BLaER1 (cell line): ENCODE measurements at regions not wholly inside any gene's neighbourhood (a gene's known extent, or its start where the extent isn't known, plus 50 kb on each side); places are given as distances from the start of the nearest gene placed in this dataset.
"Not testable (repeated sequence)": the region's sequence is repeated elsewhere in the genome, so short reads cannot be mapped to it uniquely, and the experiment has no call there.

Source experiments
- H3K27ac ChIP-seq: shearing (Covaris generic); formaldehyde crosslinking; 2 replicates; pipeline ENCODE4 v1.8.1; 2022
- H3K27me3 ChIP-seq: shearing (Covaris generic); formaldehyde crosslinking; 2 replicates; pipeline ENCODE4 v1.8.1; 2022
- H3K36me3 ChIP-seq: shearing (Covaris generic); formaldehyde crosslinking; 2 replicates; pipeline ENCODE4 v1.8.1; 2022
- H3K4me1 ChIP-seq: shearing (Covaris generic); formaldehyde crosslinking; 2 replicates; pipeline ENCODE4 v1.8.1; 2022
- H3K4me2 ChIP-seq: shearing (Covaris generic); formaldehyde crosslinking; 2 replicates; pipeline ENCODE4 v1.8.1; 2022
- H3K4me3 ChIP-seq: shearing (Covaris generic); formaldehyde crosslinking; 2 replicates; pipeline ENCODE4 v1.8.1; 2022
- H3K9ac ChIP-seq: shearing (Covaris generic); formaldehyde crosslinking; 2 replicates; pipeline ENCODE4 v1.8.1; 2022
- H3K9me3 ChIP-seq: shearing (Covaris generic); formaldehyde crosslinking; 2 replicates; pipeline ENCODE4 v1.8.1; 2022
- H4K20me1 ChIP-seq: shearing (Covaris generic); formaldehyde crosslinking; 2 replicates; pipeline ENCODE4 v1.8.1; 2022
- Cebpa-rat ChIP-seq: shearing (Covaris generic); IDR thresholded peaks from 2 replicates; pipeline ENCODE4 v1.8.1; 2022

DNA sequence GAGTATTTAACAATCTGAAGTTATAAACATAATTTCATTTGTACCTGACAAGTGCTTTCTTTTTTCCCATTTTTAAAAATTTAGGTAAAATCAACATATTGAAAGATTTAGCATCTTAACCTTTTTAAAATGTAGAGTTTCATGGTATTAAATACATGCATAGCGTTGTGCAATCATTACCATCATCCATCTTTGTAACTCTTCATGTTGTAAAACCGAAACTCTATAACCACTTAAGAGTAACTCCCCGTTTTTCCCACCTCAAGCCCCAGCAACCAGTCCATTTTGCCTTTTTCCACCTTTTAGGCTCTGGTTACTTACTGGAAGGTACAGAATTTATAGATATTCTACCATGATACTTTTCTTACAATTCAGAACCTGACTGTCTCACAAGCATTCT is 892.5 kb downstream of the DNAJB9 start:
- Histone ChIP-seq H3K27me3 (no peaks in the 10 kb centered on the region), H3K9me3 (no peaks in the 10 kb centered on the region), H3K9ac (no peak overlapping the region), H3K4me1 (peaks cover 7% of the 10 kb centered on the region; the same call in 1 of the 2 replicates), H3K4me2 (no peak overlapping the region), H3K4me3 (no peak overlapping the region), H3K36me3 (no peaks in the 10 kb centered on the region), H3K27ac (no peak overlapping the region), H4K20me1 (no peaks in the 10 kb centered on the region)
- TF ChIP-seq Cebpa-rat = no peak

- H3K4me1 ChIP-seq, H3K27me3 ChIP-seq, H3K27ac ChIP-seq, H3K36me3 ChIP-seq, H4K20me1 ChIP-seq, H3K4me2 ChIP-seq, H3K9ac ChIP-seq, H3K9me3 ChIP-seq, H3K4me3 ChIP-seq: not testable (repeated sequence)
Measured at GRCh38 chr7:109467729-109468128, 898.1 kb downstream of the DNAJB9 start.

GRCh38 chr7:109473172-109473571 is 903.5 kb downstream of the DNAJB9 start:
- Histone ChIP-seq H3K27ac (no peak overlapping the region), H3K4me1 (no peaks in the 10 kb centered on the region), H3K27me3 (no peaks in the 10 kb centered on the region), H3K36me3 (no peaks in the 10 kb centered on the region), H3K4me3 (no peak overlapping the region), H4K20me1 (no peaks in the 10 kb centered on the region), H3K9ac (no peak overlapping the region), H3K9me3 (no peaks in the 10 kb centered on the region), H3K4me2 (no peak overlapping the region)
- no peak for TF ChIP-seq Cebpa-rat

DNA sequence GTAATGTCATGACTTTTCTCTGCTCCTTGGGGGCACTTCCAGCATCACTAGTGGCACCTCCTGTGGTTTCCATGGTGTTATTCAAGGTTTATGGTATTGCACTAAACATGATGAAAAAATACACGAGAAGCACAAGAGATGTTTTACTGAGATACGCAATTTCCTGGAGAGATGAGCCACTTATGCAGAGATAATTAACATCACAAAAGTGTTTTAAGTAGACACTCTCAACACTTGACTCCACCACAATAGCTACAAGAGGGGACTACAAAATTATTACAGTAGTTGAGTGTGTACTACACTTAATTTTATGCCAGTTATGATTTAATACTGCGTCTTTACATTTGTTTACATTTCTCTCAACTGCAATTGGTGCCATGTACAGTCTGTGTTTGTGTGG is 906.7 kb downstream of the DNAJB9 start:
- Histone ChIP-seq H3K9me3 (no peaks in the 10 kb centered on the region), H3K36me3 (no peaks in the 10 kb centered on the region), H3K4me3 (no peak overlapping the region), H3K4me1 (no peaks in the 10 kb centered on the region), H3K4me2 (no peak overlapping the region), H4K20me1 (no peaks in the 10 kb centered on the region), H3K9ac (no peak overlapping the region), H3K27me3 (no peaks in the 10 kb centered on the region), H3K27ac (no peak overlapping the region)
- no peak for TF ChIP-seq Cebpa-rat

DNA sequence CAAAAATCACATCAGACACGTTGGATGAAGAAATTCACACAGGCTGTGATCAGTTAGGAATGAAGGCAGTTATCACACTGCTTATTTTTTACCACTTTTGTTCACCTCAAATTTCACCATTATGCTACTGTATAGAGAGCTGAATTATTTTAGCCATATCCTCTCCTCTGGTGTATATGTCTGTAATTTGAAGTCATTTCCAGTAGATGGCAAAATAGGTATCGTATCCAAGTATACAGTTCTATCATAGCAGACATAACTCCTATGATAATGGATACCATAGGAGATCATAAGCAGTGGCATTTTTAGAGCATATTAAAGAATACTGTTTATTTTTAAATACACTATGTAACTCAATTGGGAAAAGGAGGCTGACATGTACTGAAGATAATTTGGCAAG is 909.7 kb downstream of the DNAJB9 start:
- Histone ChIP-seq H3K27me3 (no peaks in the 10 kb centered on the region), H4K20me1 (no peaks in the 10 kb centered on the region), H3K9me3 (no peaks in the 10 kb centered on the region), H3K4me1 (no peaks in the 10 kb centered on the region), H3K36me3 (no peaks in the 10 kb centered on the region), H3K4me3 (no peak overlapping the region), H3K9ac (no peak overlapping the region), H3K27ac (no peak overlapping the region), H3K4me2 (no peak overlapping the region)
- TF ChIP-seq Cebpa-rat = no peak

DNA sequence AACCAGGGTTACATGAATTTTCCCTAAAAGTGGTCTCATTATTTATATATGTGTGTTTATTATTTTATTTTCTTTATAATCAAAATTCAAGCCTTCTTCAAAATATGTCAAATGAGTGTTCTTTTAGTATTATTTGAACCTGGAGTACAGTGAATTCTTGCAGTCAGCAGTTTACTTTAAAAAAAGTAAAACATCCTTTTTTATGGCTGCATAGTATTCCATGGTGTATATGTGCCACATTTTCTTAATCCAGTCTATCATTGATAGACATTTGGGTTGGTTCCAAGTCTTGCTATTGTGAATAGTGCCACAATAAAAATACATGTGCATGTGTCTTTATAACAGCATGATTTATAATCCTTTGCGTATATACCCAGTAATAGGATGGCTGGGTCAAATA is 920.9 kb downstream of the DNAJB9 start:
- H3K9me3 ChIP-seq, H3K27ac ChIP-seq, H3K9ac ChIP-seq, H4K20me1 ChIP-seq, H3K36me3 ChIP-seq, H3K4me3 ChIP-seq, H3K4me2 ChIP-seq, H3K27me3 ChIP-seq, H3K4me1 ChIP-seq: not testable (repeated sequence)

GRCh38 chr7:109497053-109497452 is 927.4 kb downstream of the DNAJB9 start:
- Histone ChIP-seq H3K9ac (no peak overlapping the region), H3K4me2 (no peak overlapping the region), H3K36me3 (no peaks in the 10 kb centered on the region), H4K20me1 (no peaks in the 10 kb centered on the region), H3K4me1 (no peaks in the 10 kb centered on the region), H3K27me3 (no peaks in the 10 kb centered on the region), H3K9me3 (no peaks in the 10 kb centered on the region; the same call in 1 of the 2 replicates), H3K27ac (no peak overlapping the region), H3K4me3 (no peak overlapping the region)
- no peak for TF ChIP-seq Cebpa-rat

DNA sequence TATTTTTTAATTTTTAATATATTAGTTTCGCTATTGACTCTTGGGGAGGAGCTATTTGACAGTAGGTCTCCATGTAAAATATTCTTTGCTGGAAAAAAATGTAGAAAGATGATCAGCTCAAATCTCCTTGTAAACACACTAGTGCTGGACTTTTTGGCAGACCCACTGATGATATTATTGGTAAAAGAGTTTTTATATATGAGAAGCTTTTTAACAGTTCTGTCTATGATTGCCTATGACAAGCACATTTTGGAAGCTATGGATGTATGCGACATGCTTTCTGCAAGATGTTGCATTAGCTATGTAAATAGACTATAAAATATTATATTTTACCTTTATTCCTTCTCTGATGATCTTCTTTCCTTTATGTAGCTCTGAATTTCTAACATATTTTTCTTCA is 928.5 kb downstream of the DNAJB9 start:
- no peak for TF ChIP-seq Cebpa-rat
- Histone ChIP-seq H3K4me2 (no peak overlapping the region), H3K27ac (no peak overlapping the region), H3K27me3 (no peaks in the 10 kb centered on the region), H4K20me1 (no peaks in the 10 kb centered on the region), H3K9me3 (no peaks in the 10 kb centered on the region; the same call in 1 of the 2 replicates), H3K4me1 (no peaks in the 10 kb centered on the region), H3K9ac (no peak overlapping the region), H3K36me3 (no peaks in the 10 kb centered on the region), H3K4me3 (no peak overlapping the region)

DNA sequence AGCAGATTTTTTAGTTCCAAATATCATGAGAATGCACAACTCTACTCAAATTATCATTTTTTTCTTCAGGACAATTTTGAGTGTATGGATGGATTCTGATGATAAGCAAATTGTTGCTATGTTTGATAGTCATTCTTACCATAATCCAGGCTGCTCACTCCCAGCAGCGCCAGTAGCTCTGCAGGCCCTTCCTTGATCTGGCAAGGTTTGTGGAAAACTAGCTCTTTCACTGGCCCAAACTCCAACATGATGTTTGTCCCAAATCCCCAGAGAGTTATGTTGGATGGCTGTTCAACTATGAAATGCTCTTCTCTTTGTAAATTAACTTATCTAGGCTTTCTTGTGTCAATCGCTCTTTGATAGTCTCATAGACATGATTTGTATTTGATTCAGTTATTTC is 933.7 kb downstream of the DNAJB9 start:
- TF ChIP-seq Cebpa-rat = no peak
- no peaks in the 10 kb centered on the region; the same call in 1 of the 2 replicates for H3K9me3 ChIP-seq
- no peak overlapping the region for H3K4me3 ChIP-seq
- H3K4me1 ChIP-seq = no peaks in the 10 kb centered on the region
- H3K27ac ChIP-seq = no peak overlapping the region
- no peaks in the 10 kb centered on the region for H3K36me3 ChIP-seq
- no peaks in the 10 kb centered on the region for H3K27me3 ChIP-seq
- no peaks in the 10 kb centered on the region for H4K20me1 ChIP-seq
- H3K9ac ChIP-seq = no peak overlapping the region
- H3K4me2 ChIP-seq = no peak overlapping the region

DNA sequence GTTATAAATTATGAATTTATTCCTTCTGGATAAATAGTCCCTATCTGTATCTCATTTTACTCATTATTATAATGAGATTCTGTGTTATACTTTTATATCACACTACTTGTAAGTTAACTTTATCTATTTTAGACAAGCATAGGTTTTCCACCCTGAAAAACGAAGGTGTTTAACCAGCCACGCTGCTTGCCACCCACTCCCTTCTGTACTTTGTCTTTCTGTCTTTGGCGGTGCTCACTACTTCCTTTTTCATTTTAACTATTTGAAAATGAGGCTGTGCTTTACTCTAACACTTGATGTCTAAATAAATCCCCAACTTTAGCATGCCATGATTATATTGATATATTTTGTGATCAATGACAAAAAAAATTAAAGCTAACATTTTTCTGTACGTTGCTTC is 952.9 kb downstream of the DNAJB9 start:
- H3K27ac ChIP-seq = no peak overlapping the region
- H3K9ac ChIP-seq = no peak overlapping the region
- H3K4me2 ChIP-seq = no peak overlapping the region
- H4K20me1 ChIP-seq = no peaks in the 10 kb centered on the region
- H3K36me3 ChIP-seq = no peaks in the 10 kb centered on the region
- no peak overlapping the region for H3K4me3 ChIP-seq
- H3K4me1 ChIP-seq = peaks cover 21% of the 10 kb centered on the region
- 0 out of 2 replicates have a peak, but pooled peaks cover 5% of the 10 kb centered on the region for H3K9me3 ChIP-seq
- TF ChIP-seq Cebpa-rat = no peak
- H3K27me3 ChIP-seq = no peaks in the 10 kb centered on the region

DNA sequence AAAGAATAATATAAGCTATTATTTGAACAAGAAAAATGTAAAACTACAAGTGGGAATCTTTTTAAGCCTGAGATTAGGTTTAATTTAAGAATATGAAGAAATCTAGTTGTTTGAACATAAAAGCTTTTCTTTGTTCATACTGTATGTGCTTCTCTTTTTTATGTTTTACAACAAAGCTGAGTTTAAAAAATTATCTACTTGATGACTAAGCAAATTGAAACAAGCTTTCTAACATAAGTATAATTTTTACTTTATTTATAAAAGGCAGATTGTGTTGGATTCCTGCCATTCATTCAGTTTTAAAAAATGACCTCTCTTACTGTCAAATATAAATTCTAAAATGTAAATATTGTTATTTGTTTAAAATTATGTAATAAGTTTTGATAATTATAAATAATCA is 958.2 kb downstream of the DNAJB9 start:
- peaks cover 34% of the 10 kb centered on the region for H3K4me1 ChIP-seq
- no peaks in the 10 kb centered on the region for H4K20me1 ChIP-seq
- no peak overlapping the region for H3K27ac ChIP-seq
- H3K9ac ChIP-seq = no peak overlapping the region
- no peak for TF ChIP-seq Cebpa-rat
- H3K4me2 ChIP-seq = no peak overlapping the region
- no peaks in the 10 kb centered on the region for H3K36me3 ChIP-seq
- H3K4me3 ChIP-seq = no peak overlapping the region
- 0 out of 2 replicates have a peak, but pooled peaks cover 12% of the 10 kb centered on the region for H3K9me3 ChIP-seq
- H3K27me3 ChIP-seq = no peaks in the 10 kb centered on the region
